Panc1 (cell line): ENCODE measurements at regions not wholly inside any gene's neighbourhood (a gene's known extent, or its start where the extent isn't known, plus 50 kb on each side); places are given as distances from the start of the nearest gene placed in this dataset.

Experiments used
- CTCF ChIP-seq: fragments of 450-650 bp; IDR thresholded peaks from 2 replicates; pipeline ENCODE4 v1.5.1; 2017; ENCODE audit warnings: mild to moderate bottlenecking
- SIN3A ChIP-seq: IDR thresholded peaks from 2 replicates; pipeline ENCODE4 v1.6.1; 2012; ENCODE audit warnings: low read depth, mild to moderate bottlenecking, low read length, moderate library complexity, borderline replicate concordance; ENCODE audit not compliant: insufficient read depth

DNA sequence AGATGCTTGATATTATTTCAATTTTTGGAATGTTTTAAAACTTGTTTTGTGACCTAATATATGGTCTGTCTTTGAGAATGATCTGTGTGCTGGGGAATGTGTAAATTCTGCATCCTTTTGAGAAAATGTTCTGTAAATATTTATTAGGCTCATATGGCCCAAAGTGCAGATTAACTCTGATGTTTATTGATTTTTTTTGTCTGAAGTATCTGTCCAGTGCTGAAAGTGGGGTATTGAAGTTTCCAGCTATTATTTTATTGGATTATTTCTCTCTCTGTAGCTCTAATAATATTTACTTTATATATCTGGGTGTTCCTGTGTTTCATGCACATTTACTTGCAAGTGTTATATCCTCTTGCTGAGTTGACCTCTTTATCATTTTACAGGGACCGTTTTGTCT lies 1397.2 kb downstream of the PLA2G4A start:
- TF ChIP-seq SIN3A (no peak), CTCF (no peak)
